ENCODE measurements at regions not wholly inside any gene's neighbourhood (a gene's known extent, or its start where the extent isn't known, plus 50 kb on each side); places are given as distances from the start of the nearest gene placed in this dataset.

DNA sequence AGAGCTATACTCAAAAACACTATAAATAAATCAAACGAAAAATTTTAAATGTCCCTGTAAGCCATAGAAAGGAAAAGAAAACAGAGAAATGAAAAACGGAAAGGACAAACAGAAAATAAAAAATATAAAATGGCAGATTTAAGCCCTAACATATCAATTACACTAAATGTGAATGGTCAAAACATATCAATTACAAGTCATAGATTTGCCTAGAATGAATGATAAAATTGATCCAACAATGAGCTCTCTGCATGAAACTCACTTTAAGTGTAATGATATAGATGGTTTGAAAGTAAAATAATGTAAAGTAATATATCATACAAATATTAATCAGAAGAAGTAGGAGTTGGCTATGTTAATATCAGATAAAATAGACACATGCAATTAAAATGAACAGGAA lies 54.2 kb upstream of the TCF4 start:
- DNase-seq (ENCODE audit: low read depth): no peak
- H3K4me3 ChIP-seq (ENCODE audit: low read depth, low read length): no peak overlapping the region
- TF ChIP-seq, protein P1, sequence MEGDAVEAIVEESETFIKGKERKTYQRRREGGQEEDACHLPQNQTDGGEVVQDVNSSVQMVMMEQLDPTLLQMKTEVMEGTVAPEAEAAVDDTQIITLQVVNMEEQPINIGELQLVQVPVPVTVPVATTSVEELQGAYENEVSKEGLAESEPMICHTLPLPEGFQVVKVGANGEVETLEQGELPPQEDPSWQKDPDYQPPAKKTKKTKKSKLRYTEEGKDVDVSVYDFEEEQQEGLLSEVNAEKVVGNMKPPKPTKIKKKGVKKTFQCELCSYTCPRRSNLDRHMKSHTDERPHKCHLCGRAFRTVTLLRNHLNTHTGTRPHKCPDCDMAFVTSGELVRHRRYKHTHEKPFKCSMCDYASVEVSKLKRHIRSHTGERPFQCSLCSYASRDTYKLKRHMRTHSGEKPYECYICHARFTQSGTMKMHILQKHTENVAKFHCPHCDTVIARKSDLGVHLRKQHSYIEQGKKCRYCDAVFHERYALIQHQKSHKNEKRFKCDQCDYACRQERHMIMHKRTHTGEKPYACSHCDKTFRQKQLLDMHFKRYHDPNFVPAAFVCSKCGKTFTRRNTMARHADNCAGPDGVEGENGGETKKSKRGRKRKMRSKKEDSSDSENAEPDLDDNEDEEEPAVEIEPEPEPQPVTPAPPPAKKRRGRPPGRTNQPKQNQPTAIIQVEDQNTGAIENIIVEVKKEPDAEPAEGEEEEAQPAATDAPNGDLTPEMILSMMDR (IDR thresholded peaks at IDR 0.05; ENCODE audit: control insufficient read depth, extremely low read depth, insufficient read depth): no peak

DNA sequence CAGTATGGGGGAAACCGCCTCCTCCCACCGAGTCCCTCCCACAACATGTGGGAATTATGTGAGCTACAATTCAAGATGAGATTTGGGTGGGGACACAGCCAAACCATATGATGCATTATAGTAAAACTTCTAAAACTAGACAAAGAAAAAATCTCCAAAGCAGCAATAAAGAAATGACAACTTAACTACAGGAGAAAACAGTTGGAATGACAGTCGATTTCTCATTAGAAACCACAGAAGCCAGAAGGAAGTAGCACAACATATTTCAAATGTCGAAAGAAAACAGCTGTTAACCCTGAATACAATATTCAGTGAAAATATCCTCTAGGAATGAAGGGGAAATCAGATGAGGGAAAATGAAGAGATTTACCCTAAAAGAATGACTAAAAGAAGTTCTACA lies 53.5 kb upstream of the TCF4 start:
- H3K4me3 ChIP-seq (ENCODE audit: low read depth, low read length): no peak overlapping the region
- TF ChIP-seq, protein P1 (IDR thresholded peaks at IDR 0.05; ENCODE audit: control insufficient read depth, extremely low read depth, insufficient read depth): no peak
- no peak for DNase-seq (ENCODE audit: low read depth)

Measured in LNCaP clone FGC (cell line).